ENCODE measurements at regions not wholly inside any gene's neighbourhood (a gene's known extent, or its start where the extent isn't known, plus 50 kb on each side); places are given as distances from the start of the nearest gene placed in this dataset.
A peak's percentile ranks its signal among the peaks of the same experiment; 100 is the strongest.

DNA sequence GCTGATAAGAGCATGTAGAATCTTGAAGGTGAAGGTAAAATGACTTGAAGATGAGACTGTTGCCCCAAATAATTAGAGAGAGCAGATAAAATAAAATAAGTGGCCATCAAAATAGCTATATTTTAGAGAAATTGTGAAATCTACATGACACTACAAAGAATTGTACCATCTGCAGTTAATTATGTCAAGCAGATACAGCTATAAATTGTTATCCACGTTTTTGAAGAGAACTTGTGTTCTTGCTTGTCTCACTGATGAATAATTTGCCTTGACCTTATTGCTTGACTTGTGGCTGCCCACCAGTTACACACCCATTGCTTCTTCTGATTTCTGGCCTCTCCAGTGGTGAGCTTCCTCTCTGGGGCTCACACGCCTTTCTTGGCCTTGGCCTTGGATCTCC lies 75.8 kb upstream of the TNIP3 start:
- no peaks in the 10 kb centered on the region for H3K36me3 Mint-ChIP-seq
- H3K4me3 Mint-ChIP-seq, result no peak overlapping the region
- H3K4me1 Mint-ChIP-seq, result no peaks in the 10 kb centered on the region
- H3K27ac Mint-ChIP-seq, result no peak overlapping the region
- ATAC-seq (replicated peaks) (no peak), DNase-seq (no peak)
- no peaks in the 10 kb centered on the region for H3K27me3 Mint-ChIP-seq
- H3K9me3 Mint-ChIP-seq, result peaks cover 0 to 5% of the 10 kb centered on the region in 2 donors

DNA sequence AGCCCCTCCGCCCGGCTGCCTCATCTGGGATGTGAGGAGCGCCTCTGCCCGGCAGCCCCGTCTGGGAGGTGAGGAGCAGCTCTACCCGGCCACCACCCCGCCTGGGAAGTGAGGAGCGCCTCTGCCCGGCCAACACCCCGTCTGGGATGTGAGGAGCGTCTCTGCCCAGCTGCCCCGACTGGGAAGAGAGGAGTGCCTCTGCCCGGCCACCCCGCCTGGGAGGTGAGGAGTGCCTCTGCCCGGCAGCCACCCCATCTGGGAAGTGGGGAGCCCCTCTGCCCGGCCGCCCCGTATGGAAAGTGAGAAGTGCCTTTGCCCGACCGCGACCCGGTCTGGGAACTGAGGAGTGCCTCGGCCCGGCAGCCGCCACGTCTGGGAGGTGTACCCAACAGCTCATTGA lies 74.3 kb upstream of the TNIP3 start:
- peaks cover 0 to 5% of the 10 kb centered on the region in 2 donors for H3K9me3 Mint-ChIP-seq
- no peaks in the 10 kb centered on the region for H3K36me3 Mint-ChIP-seq
- no peaks in the 10 kb centered on the region for H3K4me1 Mint-ChIP-seq
- DNase-seq, result no peak
- H3K27me3 Mint-ChIP-seq, result no peaks in the 10 kb centered on the region
- no peak overlapping the region for H3K27ac Mint-ChIP-seq
- H3K4me3 Mint-ChIP-seq, result no peak overlapping the region
- ATAC-seq (replicated peaks), result no peak

DNA sequence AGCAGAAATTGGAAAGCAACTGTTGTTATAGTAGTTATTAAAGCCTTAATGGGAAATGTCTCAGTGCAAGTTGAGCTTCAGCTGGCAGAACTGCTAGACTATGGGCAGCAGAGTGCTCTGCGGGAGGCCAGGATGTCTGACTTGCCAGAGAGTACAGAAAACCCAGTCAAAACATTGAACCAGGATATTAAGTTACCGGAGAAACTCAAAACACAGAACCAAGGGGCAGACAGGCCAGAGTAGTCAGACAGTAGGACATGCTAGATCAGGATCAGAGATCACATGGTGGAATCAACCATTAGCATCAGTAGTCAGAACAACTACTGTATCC lies 72.9 kb upstream of the TNIP3 start:
- H3K4me3 Mint-ChIP-seq, result no peak overlapping the region
- DNase-seq, result no peak
- no peaks in the 10 kb centered on the region for H3K27me3 Mint-ChIP-seq
- H3K4me1 Mint-ChIP-seq, result no peaks in the 10 kb centered on the region
- peaks cover 0 to 5% of the 10 kb centered on the region in 2 donors for H3K9me3 Mint-ChIP-seq
- ATAC-seq (replicated peaks), result no peak
- H3K27ac Mint-ChIP-seq, result no peak overlapping the region
- no peaks in the 10 kb centered on the region for H3K36me3 Mint-ChIP-seq

DNA sequence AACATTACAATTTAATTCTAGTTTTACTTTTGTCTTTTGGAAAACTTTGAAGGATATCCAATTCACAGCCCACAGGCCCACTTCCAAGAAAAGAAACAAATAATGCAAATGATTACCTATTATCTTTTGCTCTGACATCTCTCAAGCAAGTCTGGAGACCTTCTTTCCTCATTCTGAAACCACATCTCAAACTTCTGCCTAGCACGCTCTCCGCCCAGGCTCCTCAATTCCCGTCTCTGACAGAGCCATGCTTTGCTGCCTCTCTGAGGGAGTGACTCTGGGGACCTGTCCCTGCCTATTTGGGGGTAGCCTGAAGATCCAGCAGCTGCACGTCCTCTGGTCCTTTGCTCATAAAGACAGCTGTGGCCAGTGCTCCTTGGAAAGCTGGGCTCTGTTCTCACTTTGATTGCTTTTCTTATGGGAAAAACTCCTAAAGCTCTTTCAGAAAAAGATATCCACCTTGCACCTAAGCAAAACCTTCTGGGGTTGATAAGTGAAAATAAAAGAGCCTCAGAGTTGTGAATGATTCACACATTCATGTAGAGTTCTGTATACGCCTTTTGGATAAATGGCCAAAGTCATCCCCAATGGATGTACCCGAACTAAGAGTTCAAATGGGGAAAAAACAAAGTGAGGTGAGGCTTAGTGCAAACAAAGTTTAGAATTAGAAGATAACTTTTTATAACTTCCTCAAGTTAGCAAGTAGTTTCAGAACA lies 72.4 kb upstream of the TNIP3 start:
- DNase-seq (no peak), ATAC-seq (replicated peaks) (no peak)
- H3K4me1 Mint-ChIP-seq, result no peaks in the 10 kb centered on the region
- no peaks in the 10 kb centered on the region for H3K27me3 Mint-ChIP-seq
- H3K36me3 Mint-ChIP-seq, result no peaks in the 10 kb centered on the region
- no peak overlapping the region for H3K27ac Mint-ChIP-seq
- no peak overlapping the region for H3K4me3 Mint-ChIP-seq
- H3K9me3 Mint-ChIP-seq, result peaks cover 0 to 5% of the 10 kb centered on the region in 2 donors

DNA sequence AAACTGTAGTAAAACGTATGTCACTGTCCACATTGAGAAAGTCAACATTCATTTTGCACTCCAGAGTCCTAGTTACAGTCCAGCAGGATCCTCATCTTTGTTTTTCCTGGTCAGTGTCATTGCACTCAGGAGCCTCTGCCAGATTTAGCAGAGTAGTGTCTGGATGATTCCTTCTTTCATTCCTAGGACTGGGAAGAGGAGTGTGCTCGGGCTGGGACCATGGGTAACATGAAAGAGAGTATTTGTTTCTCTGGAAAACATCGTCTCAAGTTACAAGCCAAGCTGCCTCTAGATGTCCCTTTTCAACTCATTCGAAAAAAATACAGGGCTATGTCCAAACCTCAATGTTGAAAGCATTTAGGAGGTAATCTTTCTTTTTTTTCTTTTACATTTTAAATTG lies 69.9 kb upstream of the TNIP3 start:
- H3K4me1 Mint-ChIP-seq, result no peaks in the 10 kb centered on the region
- H3K4me3 Mint-ChIP-seq, result no peak overlapping the region
- H3K27ac Mint-ChIP-seq, result no peak overlapping the region
- no peaks in the 10 kb centered on the region for H3K27me3 Mint-ChIP-seq
- H3K36me3 Mint-ChIP-seq, result no peaks in the 10 kb centered on the region
- H3K9me3 Mint-ChIP-seq, result peaks cover 0 to 5% of the 10 kb centered on the region in 2 donors
- ATAC-seq (replicated peaks), result no peak
- DNase-seq, result no peak

DNA sequence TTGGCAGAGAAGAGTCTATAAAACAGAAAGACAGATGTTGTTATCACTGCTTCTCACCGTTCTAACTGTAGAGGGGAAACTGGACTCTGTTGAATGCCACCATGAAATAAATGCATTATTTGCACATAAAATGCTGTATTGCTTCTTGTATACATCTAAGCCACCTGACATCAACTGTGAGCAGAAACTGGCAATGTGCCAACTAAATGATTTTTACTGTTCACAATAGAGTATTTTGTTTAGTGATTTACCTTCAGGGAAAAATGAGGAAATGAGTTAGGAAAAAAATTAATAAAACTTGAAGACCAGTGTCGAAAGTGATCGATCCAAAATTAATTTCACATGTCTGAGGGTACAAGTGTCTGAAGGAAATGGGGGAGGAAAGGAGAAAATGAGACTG lies 65.9 kb upstream of the TNIP3 start:
- ATAC-seq (replicated peaks), result no peak
- no peak overlapping the region for H3K27ac Mint-ChIP-seq
- DNase-seq, result no peak
- no peak overlapping the region for H3K4me3 Mint-ChIP-seq
- H3K4me1 Mint-ChIP-seq, result no peaks in the 10 kb centered on the region
- H3K9me3 Mint-ChIP-seq, result no peaks in the 10 kb centered on the region
- H3K36me3 Mint-ChIP-seq, result no peaks in the 10 kb centered on the region
- peaks cover 0 to 6% of the 10 kb centered on the region in 2 donors for H3K27me3 Mint-ChIP-seq

DNA sequence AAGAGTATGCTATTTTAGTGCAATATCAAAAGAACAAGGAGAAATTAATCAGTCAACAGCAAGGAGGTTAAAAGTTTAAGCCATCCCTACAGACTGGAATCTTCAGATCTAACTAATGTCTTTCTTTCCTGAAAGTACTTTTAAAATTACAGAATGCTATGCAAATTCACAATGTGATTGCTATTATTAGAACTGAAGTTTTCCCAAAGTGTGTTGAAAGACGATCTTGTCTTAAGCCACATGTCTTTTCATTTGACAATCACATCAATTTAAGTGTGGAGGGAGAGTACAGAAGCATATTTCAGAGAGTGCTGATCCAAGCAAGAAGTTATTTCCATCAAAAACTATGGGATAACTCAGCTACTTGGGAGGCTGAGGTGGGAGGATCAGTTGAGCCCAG lies 64.7 kb upstream of the TNIP3 start:
- H3K27me3 Mint-ChIP-seq, result peaks cover 0 to 6% of the 10 kb centered on the region in 2 donors
- DNase-seq (no peak), ATAC-seq (replicated peaks) (no peak)
- no peak overlapping the region for H3K4me3 Mint-ChIP-seq
- H3K4me1 Mint-ChIP-seq, result no peaks in the 10 kb centered on the region
- no peaks in the 10 kb centered on the region for H3K36me3 Mint-ChIP-seq
- no peaks in the 10 kb centered on the region for H3K9me3 Mint-ChIP-seq
- H3K27ac Mint-ChIP-seq, result no peak overlapping the region

DNA sequence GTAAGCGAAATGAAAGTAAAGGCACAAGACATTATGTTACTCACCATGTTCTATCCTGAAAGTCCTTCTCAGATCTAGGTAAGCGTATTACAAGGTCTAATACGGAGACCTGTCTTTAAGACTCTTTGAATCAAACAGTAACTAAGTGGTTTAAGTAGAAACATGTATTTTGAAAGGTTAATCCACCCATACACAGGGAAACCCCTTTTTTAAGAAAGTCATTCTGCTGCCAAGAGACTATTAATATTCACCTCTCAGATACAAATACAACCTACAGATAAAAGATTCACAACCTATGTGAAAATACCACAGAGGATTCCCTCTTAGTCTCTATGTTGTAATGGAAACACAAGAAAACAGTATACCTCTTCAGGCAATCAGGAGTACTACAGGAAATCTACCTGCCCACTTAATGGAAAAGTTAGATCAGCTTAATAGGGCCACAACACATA lies 63.2 kb upstream of the TNIP3 start:
- Mint-ChIP-seq H3K4me3 (no peak overlapping the region), H3K4me1 (no peaks in the 10 kb centered on the region), H3K27ac (no peak overlapping the region), H3K36me3 (no peaks in the 10 kb centered on the region), H3K9me3 (no peaks in the 10 kb centered on the region), H3K27me3 (peaks cover 0 to 6% of the 10 kb centered on the region in 2 donors)
- no peak for DNase-seq
- peak; percentile 82 to 89 for ATAC-seq (replicated peaks)

DNA sequence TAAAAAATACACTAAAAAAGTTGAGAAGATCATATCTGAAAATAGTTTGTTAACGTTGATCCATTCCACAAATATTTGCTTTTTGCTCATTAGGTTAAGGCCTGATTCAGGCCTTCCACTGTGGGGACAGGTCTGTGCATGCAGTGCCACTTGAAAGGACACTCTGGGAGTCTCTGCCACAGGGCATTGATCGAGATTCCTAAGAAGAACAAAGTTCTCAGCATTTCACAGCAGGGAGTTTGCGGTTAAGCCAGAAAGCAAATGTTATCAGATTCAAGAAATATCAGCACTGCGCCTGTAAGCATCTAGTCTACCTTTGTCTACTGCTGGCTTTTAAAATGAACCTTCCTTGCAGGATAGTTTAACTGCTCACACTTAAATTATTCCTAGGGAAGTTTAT lies 62.2 kb upstream of the TNIP3 start:
- H3K27ac Mint-ChIP-seq, result no peak overlapping the region
- H3K9me3 Mint-ChIP-seq, result no peaks in the 10 kb centered on the region
- no peak for DNase-seq

DNA sequence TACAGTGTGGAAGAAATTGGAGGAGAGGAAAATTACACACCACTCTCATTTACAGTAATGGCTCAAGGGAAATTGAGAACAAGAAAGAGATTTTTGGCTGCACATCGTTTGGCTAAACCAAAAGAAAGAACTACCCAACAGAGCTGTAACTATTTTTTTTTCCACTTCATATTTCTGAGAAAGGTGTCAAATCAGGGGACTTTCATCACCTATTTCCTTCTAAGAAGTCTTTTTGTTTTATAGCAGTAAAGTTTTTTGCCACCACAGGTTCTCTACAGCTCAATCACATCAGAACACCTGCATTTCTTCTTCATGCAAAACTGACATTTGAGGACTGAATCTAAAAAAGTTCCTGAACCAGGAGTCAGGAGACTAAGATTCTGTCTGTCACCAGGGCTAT lies 57.5 kb upstream of the TNIP3 start:
- Mint-ChIP-seq H3K27ac (no peak overlapping the region), H3K4me1 (no peaks in the 10 kb centered on the region), H3K4me3 (no peak overlapping the region), H3K36me3 (no peaks in the 10 kb centered on the region), H3K9me3 (no peaks in the 10 kb centered on the region), H3K27me3 (peaks cover 4 to 11% of the 10 kb centered on the region in 2 donors)
- DNase-seq (no peak), ATAC-seq (replicated peaks) (no peak)

More for the DNA sequence above, 62.2 kb upstream of the TNIP3 start:
- no peak for ATAC-seq (replicated peaks)
- Mint-ChIP-seq H3K36me3 (no peaks in the 10 kb centered on the region), H3K4me1 (no peaks in the 10 kb centered on the region), H3K27me3 (peaks cover 0 to 6% of the 10 kb centered on the region in 2 donors), H3K4me3 (no peak overlapping the region)

DNA sequence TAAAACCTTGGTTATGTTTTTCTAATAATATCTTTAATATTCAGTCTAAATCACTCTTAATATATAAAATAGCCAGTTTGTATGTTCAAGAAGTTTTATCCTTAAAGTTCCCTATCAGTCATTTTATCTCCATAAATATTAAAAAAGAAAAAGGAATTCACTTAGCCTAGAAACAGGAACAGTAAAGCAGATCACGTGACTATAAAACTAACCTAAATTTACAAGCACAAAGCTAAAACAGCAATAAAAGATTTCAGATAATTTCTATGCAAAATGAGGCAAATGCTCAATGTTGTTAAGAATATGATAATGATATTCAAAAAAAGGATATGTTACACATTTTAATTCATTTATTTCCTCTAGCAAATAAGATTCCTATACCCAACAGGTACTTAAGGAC lies 57.1 kb upstream of the TNIP3 start:
- H3K36me3 Mint-ChIP-seq, result no peaks in the 10 kb centered on the region
- peaks cover 4 to 11% of the 10 kb centered on the region in 2 donors for H3K27me3 Mint-ChIP-seq
- H3K27ac Mint-ChIP-seq, result no peak overlapping the region
- H3K4me3 Mint-ChIP-seq, result no peak overlapping the region
- H3K4me1 Mint-ChIP-seq, result no peaks in the 10 kb centered on the region
- ATAC-seq (replicated peaks), result no peak
- DNase-seq, result no peak
- no peaks in the 10 kb centered on the region for H3K9me3 Mint-ChIP-seq

DNA sequence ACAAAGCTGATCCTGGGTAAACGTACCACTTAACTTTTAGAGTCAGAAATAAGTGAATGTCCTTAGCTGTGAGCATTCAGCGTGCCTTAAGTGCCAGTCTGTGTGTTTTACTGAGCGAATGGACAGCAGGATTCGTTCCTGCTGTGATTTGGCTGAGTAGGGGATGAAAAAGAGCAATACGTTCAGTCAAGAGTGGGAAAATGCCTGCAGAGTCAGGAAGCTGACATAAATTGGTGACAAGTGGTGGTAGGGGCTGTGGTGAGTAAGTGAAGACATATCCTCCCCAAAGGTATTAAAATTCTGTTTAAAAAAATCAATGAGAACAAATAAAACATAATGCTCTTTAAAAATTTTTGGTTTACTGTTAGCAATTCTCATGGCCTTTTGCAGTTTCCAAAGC lies 56.6 kb upstream of the TNIP3 start:
- no peak overlapping the region for H3K27ac Mint-ChIP-seq
- DNase-seq, result no peak

DNA sequence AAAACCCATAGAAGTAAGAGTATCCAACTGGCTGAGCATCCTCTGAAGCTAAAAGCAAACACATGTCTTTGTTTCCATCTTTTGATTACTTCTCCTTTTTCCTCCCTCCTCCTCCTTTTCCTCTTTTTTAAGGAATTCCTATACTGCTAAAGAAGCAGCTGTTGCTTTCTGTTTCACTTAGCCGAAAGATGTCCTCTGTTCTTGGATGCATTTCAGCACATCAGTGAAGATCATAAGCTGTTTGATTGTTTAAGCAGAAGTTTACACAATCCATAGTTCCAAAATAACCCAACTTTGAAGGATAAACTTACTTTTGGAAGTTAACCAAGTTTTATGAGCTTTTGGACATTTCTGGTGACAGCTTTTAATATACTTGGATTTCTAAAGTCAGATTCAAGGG lies 55.1 kb upstream of the TNIP3 start:
- peaks cover 4 to 6% of the 10 kb centered on the region in 2 donors for H3K27me3 Mint-ChIP-seq
- H3K36me3 Mint-ChIP-seq, result no peaks in the 10 kb centered on the region
- H3K4me1 Mint-ChIP-seq, result no peaks in the 10 kb centered on the region
- DNase-seq, result no peak
- H3K4me3 Mint-ChIP-seq, result no peak overlapping the region
- ATAC-seq (replicated peaks), result no peak
- no peaks in the 10 kb centered on the region for H3K9me3 Mint-ChIP-seq
- no peak overlapping the region for H3K27ac Mint-ChIP-seq

More for the DNA sequence above, 56.6 kb upstream of the TNIP3 start:
- no peak overlapping the region for H3K4me3 Mint-ChIP-seq
- H3K27me3 Mint-ChIP-seq, result peaks cover 4 to 6% of the 10 kb centered on the region in 2 donors
- H3K36me3 Mint-ChIP-seq, result no peaks in the 10 kb centered on the region
- H3K4me1 Mint-ChIP-seq, result no peaks in the 10 kb centered on the region
- no peak for ATAC-seq (replicated peaks)
- H3K9me3 Mint-ChIP-seq, result no peaks in the 10 kb centered on the region

DNA sequence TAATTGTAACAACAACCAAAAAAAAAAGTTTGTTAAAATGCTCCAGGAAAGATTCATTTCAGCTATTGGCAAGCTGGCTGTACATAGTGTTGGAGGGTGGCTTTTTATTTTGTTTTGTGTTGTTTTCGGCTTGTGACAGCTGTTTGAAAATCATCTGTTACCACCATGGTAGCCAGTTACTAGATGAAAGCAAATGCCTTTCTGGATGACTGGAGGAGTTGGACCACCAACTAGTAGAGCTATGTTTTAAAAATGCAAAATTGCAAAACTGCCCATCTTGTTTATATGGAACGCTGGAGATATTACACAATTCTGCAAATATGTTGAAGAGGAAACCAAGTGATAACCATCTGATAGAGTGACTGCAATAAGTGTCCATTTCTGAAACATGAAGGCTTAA lies 53.2 kb upstream of the TNIP3 start:
- H3K36me3 Mint-ChIP-seq, result no peaks in the 10 kb centered on the region
- no peaks in the 10 kb centered on the region for H3K9me3 Mint-ChIP-seq
- no peak overlapping the region for H3K4me3 Mint-ChIP-seq
- no peak for DNase-seq
- ATAC-seq (replicated peaks), result no peak
- H3K27me3 Mint-ChIP-seq, result peaks cover 4 to 6% of the 10 kb centered on the region in 2 donors
- no peaks in the 10 kb centered on the region for H3K4me1 Mint-ChIP-seq
- no peak overlapping the region for H3K27ac Mint-ChIP-seq

DNA sequence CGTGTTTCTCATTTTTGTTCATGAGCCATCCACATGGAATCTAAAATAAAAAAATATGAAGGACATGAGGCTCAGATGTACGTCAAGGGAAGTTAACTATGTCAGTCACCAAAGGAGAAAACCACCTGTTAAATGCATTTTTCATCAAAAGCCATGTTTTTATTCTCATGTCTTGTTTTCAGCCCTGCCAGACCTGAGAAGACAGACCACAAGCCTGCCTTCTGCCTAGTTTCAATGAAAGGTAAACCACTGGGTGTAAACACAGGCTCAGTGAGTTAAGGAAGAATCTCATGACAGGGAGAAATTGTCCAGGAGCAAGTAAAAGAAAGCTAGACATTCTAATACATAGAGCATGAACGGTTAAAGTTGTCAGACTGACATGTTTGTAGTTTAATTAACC lies 52.3 kb upstream of the TNIP3 start:
- no peak for ATAC-seq (replicated peaks)
- Mint-ChIP-seq H3K27ac (no peak overlapping the region), H3K9me3 (no peaks in the 10 kb centered on the region), H3K4me3 (no peak overlapping the region), H3K27me3 (peaks cover 4 to 6% of the 10 kb centered on the region in 2 donors), H3K4me1 (no peaks in the 10 kb centered on the region), H3K36me3 (no peaks in the 10 kb centered on the region)
- no peak for DNase-seq

DNA sequence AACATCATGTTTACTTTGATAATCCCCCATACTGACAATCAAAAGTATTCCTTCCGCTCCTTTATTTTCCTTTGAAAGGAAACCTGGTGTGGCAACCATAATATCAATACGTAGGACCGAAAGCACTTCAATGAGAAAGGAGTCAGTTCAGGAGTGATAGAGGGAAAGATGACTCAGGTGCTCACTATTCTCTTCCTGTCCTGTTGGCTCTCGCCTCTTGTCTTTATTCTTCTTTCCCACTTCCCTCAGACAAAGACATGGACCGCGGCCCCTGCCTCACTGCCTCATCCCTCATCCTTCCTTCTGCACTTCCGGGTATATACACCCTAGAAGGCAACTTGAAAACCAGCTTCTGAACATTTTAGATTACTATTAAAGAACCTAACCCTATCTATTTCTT lies 49.8 kb upstream of the TNIP3 start:
- Mint-ChIP-seq H3K27ac (no peak overlapping the region), H3K4me3 (no peak overlapping the region), H3K4me1 (no peaks in the 10 kb centered on the region), H3K36me3 (no peaks in the 10 kb centered on the region), H3K9me3 (no peaks in the 10 kb centered on the region), H3K27me3 (peaks cover 0 to 6% of the 10 kb centered on the region in 2 donors)
- ATAC-seq (replicated peaks) (no peak), DNase-seq (no peak)
